Heart left ventricle (tissue), 13 donors: ENCODE measurements at regions not wholly inside any gene's neighbourhood (a gene's known extent, or its start where the extent isn't known, plus 50 kb on each side); places are given as distances from the start of the nearest gene placed in this dataset.

Source experiments
- POLR2A ChIP-seq, 2 donors: fragments of 450-650 bp; IDR thresholded peaks; one replicate each; pipeline ENCODE4 v1.6.1; 2017; ENCODE audit warnings: antibody characterized with exemption in 2 of 2, mild to moderate bottlenecking in 2 of 2, moderate library complexity in 2 of 2
- TF ChIP-seq, protein P1 (sequence below), 12 donors: fragments of 200-600 bp; sonication (generic) in 4 of 12; IDR thresholded peaks; one replicate each; pipeline versions ENCODE4 v1.5.0 to v1.8.0; 2018 to 2022; ENCODE audit warnings: antibody characterized with exemption in 12 of 12, mild to moderate bottlenecking in 5 of 12
- donor health status: ischemic (EF 13 %, LVEDD 7.1; RV severe dilation, severe dysfunction).
- donor health status: DM: no; HTN: yes; CAD: no.
- donor health status: DM: no; HTN: no; CAD: no.
- donor health status: ischemic (EF 25% LVEDD 6.9; RV normal size, moderate dysfunction).
- donor health status: ischemic (EF 25% LVEDD 5.7; RV mildly dilated, moderate dysfunction).
- donor health status: ischemic (EF 35%, LVEDD 5.7; RV mildly dilated, moderate dysfunction).
- donor health status: nonischemic (EF 11% LVEDD 7.7; RV severe dilation, severe dysfunction).
- donor health status: DM: yes; HTN: yes; CAD: no.
- donor health status: PGD.
- donor health status: ischemic (EF 29% LVEDD 5.4; RV normal size, mild dysfunction).
- donor health status: nonischemic (EF 23%, LVEDD 6.1; RV moderate dilation, normal function).

DNA sequence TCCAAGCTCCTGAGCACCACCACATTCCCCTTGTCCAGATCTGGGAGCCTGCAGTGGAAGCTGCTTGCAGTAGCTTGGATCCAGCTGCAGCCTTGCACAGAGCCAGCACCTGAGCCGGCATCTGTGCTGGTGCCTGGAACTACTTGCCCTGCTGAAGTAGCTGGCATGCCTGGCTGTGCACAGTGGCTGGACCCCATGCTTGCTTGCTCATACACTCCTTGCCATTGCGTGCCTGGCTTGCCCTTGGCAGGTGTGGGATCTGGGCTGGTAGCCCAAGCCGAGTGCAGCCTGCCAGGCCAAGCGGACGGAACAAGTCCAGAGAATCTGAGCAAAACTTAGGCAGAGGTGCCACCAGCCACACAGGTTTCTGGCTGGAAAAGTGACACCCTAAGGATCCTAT is 759.9 kb downstream of the IPMK start:
- no peak for TF ChIP-seq POLR2A (IDR thresholded peaks at IDR 0.05)
- TF ChIP-seq, protein P1, sequence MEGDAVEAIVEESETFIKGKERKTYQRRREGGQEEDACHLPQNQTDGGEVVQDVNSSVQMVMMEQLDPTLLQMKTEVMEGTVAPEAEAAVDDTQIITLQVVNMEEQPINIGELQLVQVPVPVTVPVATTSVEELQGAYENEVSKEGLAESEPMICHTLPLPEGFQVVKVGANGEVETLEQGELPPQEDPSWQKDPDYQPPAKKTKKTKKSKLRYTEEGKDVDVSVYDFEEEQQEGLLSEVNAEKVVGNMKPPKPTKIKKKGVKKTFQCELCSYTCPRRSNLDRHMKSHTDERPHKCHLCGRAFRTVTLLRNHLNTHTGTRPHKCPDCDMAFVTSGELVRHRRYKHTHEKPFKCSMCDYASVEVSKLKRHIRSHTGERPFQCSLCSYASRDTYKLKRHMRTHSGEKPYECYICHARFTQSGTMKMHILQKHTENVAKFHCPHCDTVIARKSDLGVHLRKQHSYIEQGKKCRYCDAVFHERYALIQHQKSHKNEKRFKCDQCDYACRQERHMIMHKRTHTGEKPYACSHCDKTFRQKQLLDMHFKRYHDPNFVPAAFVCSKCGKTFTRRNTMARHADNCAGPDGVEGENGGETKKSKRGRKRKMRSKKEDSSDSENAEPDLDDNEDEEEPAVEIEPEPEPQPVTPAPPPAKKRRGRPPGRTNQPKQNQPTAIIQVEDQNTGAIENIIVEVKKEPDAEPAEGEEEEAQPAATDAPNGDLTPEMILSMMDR (IDR thresholded peaks at IDR 0.05), result no peak
